ENCODE measurements at regions not wholly inside any gene's neighbourhood (a gene's known extent, or its start where the extent isn't known, plus 50 kb on each side); places are given as distances from the start of the nearest gene placed in this dataset.

DNA sequence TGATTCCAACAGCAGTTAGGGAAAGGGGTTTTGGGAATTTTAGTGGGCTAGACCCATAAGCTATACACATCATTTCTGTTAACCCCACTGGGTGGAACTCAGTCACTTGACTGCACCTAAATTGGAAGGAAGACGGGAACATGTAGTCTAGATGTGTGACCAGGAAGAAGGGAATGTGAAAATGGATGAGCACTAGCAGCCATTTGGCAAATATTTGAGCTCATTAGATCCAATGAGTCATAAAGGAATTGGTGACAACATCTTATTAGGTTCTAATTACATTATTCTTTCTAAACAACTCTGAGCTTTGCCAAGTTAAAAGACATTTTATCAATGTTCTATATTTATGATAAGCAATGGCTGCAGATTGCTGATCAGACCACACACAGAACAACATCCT is 400.6 kb downstream of the IRS1 start:
- H3K36me3 ChIP-seq (replicated peaks; ENCODE audit: control insufficient read depth, insufficient read depth, low read length), result no peaks in the 10 kb centered on the region
- no peak for DNase-seq
- H3K4me3 ChIP-seq (ENCODE audit: insufficient read depth, low read depth, low read length), result no peak overlapping the region
- H3K27me3 ChIP-seq (ENCODE audit: control insufficient read depth, insufficient read depth, low read length), result no peaks in the 10 kb centered on the region

DNA sequence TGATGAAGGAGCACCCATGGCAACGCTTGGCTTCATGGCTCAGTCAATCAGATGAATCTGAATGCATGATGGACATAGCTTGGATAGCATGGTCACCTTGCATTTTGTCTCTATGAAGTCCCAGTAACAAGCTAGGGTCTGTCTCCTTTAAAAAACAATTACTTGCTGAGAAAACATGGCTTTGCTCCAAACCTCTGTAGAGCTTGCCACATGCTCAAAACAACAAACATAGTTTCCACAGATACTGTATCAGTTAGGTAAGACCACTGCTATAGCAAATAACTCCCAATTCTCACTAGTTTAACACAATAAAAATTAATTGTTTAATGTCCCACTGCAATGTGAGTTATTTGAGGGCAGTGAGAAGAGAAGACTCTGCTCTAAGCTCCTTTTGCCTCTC is 401.0 kb downstream of the IRS1 start:
- H3K27me3 ChIP-seq (ENCODE audit: control insufficient read depth, insufficient read depth, low read length), result no peaks in the 10 kb centered on the region
- no peaks in the 10 kb centered on the region for H3K36me3 ChIP-seq (replicated peaks; ENCODE audit: control insufficient read depth, insufficient read depth, low read length)
- DNase-seq, result no peak
- H3K4me3 ChIP-seq (ENCODE audit: insufficient read depth, low read depth, low read length), result no peak overlapping the region

DNA sequence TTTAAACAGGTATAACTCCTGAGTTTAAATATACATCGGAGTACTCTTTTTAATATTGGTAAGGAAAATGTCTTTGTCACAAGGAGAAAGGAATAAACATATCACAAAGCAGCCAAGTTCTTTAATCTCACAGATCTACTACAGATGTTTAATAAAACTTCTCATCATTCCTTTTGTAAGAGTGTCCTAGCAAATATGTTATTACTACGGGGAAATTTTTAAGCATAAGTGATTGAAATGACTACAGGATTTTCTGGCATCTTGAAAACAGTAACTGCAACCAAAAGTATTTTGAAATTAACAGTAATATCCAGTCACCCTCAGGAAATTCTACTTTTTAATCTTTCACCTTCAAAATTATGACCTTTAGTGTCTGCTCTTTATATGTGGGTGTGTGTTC is 403.1 kb downstream of the IRS1 start:
- Histone ChIP-seq H3K27me3 (ENCODE audit: control insufficient read depth, insufficient read depth, low read length) (no peaks in the 10 kb centered on the region), H3K36me3 (replicated peaks; ENCODE audit: control insufficient read depth, insufficient read depth, low read length) (no peaks in the 10 kb centered on the region), H3K4me3 (ENCODE audit: insufficient read depth, low read depth, low read length) (no peak overlapping the region)
- DNase-seq, result no peak

DNA sequence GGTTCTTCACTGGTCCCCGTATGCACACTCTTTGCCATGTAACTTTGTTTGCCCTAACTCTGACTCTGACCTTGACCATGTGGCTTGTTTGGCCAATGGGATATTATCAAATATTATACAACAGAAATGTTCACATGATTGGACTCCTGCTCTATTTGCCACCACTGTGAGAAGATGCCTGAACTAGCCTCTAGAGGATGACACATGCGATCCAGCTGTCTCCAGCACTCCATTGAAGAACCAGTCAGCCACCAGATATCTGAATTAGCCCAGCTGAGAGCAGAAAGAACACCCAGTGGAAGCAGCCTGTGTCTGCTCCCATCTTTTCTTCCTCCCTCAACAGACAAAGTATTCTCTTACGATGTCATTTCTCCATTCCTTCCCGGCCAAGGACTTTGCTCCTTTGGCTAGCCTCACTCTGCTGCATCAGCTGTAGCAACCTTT is 412.1 kb downstream of the IRS1 start:
- no peaks in the 10 kb centered on the region for H3K27me3 ChIP-seq (ENCODE audit: control insufficient read depth, insufficient read depth, low read length)
- H3K36me3 ChIP-seq (replicated peaks; ENCODE audit: control insufficient read depth, insufficient read depth, low read length), result no peaks in the 10 kb centered on the region
- no peak overlapping the region for H3K4me3 ChIP-seq (ENCODE audit: insufficient read depth, low read depth, low read length)
- DNase-seq, result no peak

DNA sequence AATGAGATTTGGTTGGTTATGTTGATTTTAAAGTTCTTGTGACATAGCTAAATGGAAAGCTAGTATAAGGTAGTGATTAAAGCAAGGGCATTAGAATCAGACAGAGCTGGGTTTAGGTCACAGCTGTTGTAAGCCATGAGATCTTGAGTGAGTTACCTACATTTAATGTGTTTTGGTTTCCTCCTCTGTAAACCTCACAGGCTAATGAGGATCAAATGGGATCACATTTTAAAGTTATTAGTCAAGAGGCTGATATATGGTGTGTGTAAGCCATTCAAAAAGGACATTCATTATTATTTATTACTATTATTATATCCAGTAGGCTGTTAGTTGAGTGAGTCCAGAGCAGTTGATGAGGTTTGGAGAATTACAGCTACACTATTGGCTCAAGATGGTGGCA is 416.2 kb downstream of the IRS1 start:
- H3K36me3 ChIP-seq (replicated peaks; ENCODE audit: control insufficient read depth, insufficient read depth, low read length), result no peaks in the 10 kb centered on the region
- no peak for DNase-seq
- no peak overlapping the region for H3K4me3 ChIP-seq (ENCODE audit: insufficient read depth, low read depth, low read length)
- H3K27me3 ChIP-seq (ENCODE audit: control insufficient read depth, insufficient read depth, low read length), result no peaks in the 10 kb centered on the region

DNA sequence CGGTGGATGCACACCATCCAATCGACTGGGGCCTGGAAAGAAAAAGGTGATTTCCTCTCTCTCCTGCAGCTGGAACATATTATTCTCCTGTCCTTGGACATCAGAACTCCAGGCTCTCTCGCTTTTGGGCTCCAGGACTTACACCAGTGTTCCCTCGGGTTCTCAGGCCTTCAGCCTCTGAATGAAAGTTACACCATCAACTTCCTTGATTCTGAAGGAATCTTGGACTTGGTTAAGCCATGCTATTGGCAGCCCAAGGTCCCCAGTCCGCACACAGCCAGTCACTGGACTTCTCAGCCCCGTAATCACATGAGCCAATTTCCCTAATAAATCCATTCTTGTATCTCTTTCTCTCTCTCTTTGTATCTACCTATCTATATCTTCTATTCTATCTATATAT is 418.9 kb downstream of the IRS1 start:
- Histone ChIP-seq H3K27me3 (ENCODE audit: control insufficient read depth, insufficient read depth, low read length) (no peaks in the 10 kb centered on the region), H3K4me3 (ENCODE audit: insufficient read depth, low read depth, low read length) (no peak overlapping the region), H3K36me3 (replicated peaks; ENCODE audit: control insufficient read depth, insufficient read depth, low read length) (no peaks in the 10 kb centered on the region)
- no peak for DNase-seq

DNA sequence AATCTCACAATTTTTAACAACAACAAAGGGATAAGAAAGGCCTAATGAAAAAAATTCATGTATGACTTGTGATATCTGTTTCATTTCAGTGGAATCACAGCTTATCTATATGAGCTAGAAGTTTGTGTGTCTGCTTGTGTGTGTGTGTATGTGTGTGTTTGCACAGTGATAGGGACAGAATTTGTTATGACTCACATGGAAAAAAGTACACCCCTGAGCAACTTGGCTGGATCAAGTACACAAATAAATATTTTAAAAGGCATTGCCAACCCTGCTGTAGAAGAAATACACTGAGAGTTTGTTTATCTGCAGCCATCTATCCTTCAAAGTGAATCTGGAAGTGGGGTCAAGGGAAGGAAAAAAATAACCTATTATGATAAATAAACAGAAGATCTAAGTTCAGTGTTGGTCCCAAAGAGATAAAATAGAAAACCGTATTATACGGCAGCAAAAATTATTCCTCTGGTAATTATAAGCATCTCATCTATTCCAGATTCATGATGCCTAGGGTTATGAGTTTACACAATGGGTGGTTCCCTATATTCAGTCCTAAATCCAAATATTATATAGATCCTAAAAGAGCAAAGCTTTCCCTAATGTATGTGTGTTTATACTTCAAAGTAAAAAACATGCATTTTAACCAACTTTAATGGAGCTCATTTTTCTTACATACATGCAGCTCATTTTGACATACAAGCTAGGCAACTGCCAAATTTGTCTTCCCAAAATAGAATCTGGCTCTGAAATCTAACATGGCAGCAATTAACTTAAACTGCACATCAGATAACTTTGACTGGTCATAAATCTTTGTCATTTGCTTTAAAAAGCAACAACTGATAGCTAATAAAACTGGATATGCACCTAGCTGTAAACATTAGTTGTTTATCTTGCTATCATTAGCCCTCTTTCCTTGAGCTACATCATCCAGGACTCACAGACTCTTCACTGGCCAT is 420.6 kb downstream of the IRS1 start:
- DNase-seq, result no peak
- H3K36me3 ChIP-seq (replicated peaks; ENCODE audit: control insufficient read depth, insufficient read depth, low read length), result no peaks in the 10 kb centered on the region
- no peaks in the 10 kb centered on the region for H3K27me3 ChIP-seq (ENCODE audit: control insufficient read depth, insufficient read depth, low read length)
- no peak overlapping the region for H3K4me3 ChIP-seq (ENCODE audit: insufficient read depth, low read depth, low read length)

DNA sequence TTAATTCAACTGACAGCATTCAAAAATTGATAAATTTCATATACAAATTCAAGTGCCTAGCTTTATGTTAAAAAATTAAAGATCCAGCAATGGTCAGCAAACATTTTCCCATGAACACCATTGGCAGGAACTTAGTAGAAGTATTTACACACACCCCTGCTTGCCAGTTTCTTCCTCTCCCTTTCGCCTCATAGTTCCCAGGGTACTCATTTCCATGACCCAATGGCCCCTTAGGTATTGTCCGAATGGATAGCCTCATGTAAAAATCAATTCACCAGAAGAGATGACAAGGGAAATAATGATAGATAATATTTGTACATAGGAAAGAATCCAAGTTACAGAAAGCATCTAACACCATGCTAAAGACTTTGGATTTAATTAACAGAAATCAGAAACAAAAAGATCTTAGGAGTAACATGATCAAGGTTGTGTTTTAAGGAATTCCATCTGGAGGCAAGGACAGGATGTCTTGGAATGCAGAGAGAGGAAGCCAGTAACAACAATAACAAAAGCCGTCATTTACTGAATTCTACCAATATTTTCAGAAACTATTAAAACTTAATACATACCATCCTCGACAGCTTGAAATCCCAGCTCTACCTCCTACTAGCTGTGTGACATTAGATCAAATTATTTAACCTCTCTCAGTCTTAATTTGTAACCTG is 423.0 kb downstream of the IRS1 start:
- no peaks in the 10 kb centered on the region for H3K27me3 ChIP-seq (ENCODE audit: control insufficient read depth, insufficient read depth, low read length)

DNA sequence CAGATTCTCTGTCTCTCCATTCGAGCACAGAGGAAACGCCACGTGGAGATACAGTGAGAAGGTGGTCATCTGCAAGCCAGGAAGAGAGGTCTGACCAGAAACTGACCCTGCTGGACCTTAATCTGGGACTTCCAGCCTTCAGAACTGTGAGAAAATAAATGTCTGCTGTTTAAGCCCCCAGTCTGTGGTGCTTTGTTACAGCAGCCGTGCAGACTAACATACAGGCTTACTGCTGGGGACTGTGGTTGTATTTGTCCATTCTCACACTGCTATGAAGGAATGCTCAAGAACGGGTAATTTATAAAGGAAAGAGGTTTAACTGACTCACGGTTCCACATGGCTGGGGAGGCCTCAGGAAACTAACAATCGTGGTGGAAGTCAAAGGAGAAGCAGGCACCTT is 432.7 kb downstream of the IRS1 start:
- no peak for DNase-seq
- H3K4me3 ChIP-seq (ENCODE audit: insufficient read depth, low read depth, low read length), result no peak overlapping the region
- no peaks in the 10 kb centered on the region for H3K36me3 ChIP-seq (replicated peaks; ENCODE audit: control insufficient read depth, insufficient read depth, low read length)
- no peaks in the 10 kb centered on the region for H3K27me3 ChIP-seq (ENCODE audit: control insufficient read depth, insufficient read depth, low read length)

More for the DNA sequence above, 423.0 kb downstream of the IRS1 start:
- DNase-seq, result no peak
- no peak overlapping the region for H3K4me3 ChIP-seq (ENCODE audit: insufficient read depth, low read depth, low read length)
- no peaks in the 10 kb centered on the region for H3K36me3 ChIP-seq (replicated peaks; ENCODE audit: control insufficient read depth, insufficient read depth, low read length)

DNA sequence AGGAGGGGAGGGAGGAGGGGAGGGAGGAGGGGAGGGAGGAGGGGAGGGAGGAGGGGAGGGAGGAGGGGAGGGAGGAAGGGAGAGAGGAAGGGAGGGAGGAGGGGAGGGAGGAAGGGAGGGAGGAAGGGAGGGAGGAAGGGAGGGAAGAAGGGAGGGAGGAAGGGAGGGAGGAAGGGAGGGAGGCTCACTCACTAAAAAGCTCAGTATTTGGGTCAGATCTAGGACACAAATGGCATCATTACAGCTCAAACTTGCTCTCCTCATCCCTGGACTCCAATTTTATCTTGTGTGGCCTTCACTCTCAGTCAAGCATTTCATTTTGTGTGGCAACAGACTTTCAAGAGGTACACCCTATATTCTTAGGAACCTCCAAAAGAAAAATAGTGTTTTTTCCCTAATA is 435.4 kb downstream of the IRS1 start:
- no peaks in the 10 kb centered on the region for H3K36me3 ChIP-seq (replicated peaks; ENCODE audit: control insufficient read depth, insufficient read depth, low read length)
- DNase-seq, result no peak
- H3K27me3 ChIP-seq (ENCODE audit: control insufficient read depth, insufficient read depth, low read length), result no peaks in the 10 kb centered on the region
- no peak overlapping the region for H3K4me3 ChIP-seq (ENCODE audit: insufficient read depth, low read depth, low read length)

DNA sequence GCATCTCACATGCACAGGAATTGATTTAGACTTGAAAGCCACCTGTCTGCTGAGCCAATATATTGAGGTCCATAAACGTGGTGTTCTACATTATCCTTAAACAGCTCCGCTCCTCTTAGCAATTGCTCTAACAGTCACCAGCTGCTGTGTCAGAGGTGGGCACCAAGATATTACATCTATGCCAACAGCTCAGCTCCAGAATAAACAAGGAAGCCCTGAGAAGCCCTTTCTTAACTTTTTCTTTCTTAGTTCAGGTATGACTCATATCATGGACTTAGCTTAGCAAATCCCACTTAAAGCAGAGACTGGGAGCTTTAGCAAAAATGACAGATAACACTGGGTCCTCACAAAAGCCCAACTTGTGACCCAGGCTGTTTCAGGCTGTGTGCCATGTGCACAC is 436.6 kb downstream of the IRS1 start:
- H3K4me3 ChIP-seq (ENCODE audit: insufficient read depth, low read depth, low read length), result no peak overlapping the region
- no peak for DNase-seq
- H3K36me3 ChIP-seq (replicated peaks; ENCODE audit: control insufficient read depth, insufficient read depth, low read length), result no peaks in the 10 kb centered on the region
- no peaks in the 10 kb centered on the region for H3K27me3 ChIP-seq (ENCODE audit: control insufficient read depth, insufficient read depth, low read length)

DNA sequence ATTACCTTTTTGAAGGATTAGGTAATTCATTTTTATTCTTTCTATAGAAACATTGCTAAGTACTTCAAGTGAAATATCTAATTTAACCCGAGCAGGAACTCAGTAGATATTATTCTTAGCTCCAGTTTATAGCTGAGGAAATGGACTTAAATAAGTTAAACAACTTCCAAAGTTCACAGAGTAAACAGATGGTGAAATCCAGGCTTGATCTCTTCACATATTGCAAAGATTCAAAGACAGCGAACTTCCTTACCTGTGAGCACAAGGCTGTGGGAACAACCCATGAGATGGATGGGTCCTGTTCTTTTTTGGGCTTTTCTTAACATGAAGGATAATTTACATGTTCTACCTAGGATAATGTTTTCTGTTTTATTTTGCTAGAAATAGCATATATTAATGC is 439.0 kb downstream of the IRS1 start:
- Histone ChIP-seq H3K4me3 (ENCODE audit: insufficient read depth, low read depth, low read length) (no peak overlapping the region), H3K27me3 (ENCODE audit: control insufficient read depth, insufficient read depth, low read length) (no peaks in the 10 kb centered on the region), H3K36me3 (replicated peaks; ENCODE audit: control insufficient read depth, insufficient read depth, low read length) (no peaks in the 10 kb centered on the region)
- DNase-seq, result no peak

DNA sequence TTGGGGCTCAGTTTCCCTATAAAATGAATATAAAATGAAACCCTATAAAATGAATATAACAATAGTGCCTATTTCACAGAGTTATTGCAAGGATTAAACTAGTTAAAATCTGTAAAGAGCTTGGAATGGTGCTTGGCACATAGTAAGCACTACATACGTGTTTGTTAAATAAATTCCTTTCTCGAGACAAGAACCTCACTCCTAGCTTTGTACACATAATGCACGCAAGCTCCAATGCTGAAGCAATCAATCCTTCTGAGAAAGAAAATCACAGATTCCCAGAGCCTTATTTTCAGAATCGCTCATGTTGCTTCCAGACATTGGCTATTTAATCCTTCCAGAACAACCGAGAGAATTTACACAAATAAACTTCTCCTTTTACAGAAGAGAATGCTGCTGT is 440.9 kb downstream of the IRS1 start:
- no peak for DNase-seq
- Histone ChIP-seq H3K36me3 (replicated peaks; ENCODE audit: control insufficient read depth, insufficient read depth, low read length) (no peaks in the 10 kb centered on the region), H3K27me3 (ENCODE audit: control insufficient read depth, insufficient read depth, low read length) (no peaks in the 10 kb centered on the region), H3K4me3 (ENCODE audit: insufficient read depth, low read depth, low read length) (no peak overlapping the region)

DNA sequence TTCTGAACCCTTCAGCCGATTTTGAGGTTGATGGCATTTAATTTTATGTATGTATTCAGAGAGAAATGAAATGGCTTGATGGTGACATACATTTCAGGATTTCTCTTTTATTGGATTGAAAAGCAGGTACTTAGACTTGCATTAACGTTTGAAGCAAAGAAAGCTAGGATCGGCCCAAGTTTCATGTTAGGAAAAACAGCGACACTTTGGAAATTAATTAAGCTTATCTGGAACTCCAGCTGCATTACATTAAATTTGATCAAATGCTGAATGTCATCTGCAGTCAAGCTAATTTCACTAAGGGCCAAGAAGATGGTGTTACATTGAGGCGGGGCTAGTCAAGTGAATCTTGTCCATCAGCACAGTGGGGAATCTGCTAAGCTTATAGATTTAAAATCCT is 441.8 kb downstream of the IRS1 start:
- no peak for DNase-seq
- Histone ChIP-seq H3K36me3 (replicated peaks; ENCODE audit: control insufficient read depth, insufficient read depth, low read length) (no peaks in the 10 kb centered on the region), H3K4me3 (ENCODE audit: insufficient read depth, low read depth, low read length) (no peak overlapping the region), H3K27me3 (ENCODE audit: control insufficient read depth, insufficient read depth, low read length) (no peaks in the 10 kb centered on the region)

DNA sequence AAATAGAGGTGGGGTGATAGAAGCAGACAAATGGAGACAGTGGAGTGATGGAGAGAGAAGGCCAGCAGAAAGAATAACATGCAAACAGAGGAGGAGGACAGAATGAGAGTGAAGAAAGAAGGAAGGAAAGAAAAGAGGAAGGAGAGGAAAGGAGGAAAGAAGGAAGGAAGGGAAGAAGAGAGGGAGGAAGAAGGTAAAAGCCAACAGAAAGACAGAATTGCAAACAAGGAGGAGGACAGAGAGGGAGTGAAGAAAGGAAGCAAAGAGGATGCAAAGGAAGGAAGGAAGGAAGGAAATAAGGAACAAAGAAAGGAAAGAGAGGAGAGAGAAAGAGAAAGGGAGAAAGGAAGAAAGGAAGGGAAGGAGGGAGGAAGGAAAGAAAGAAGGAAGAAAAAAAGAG is 444.0 kb downstream of the IRS1 start:
- no peak for DNase-seq
- no peaks in the 10 kb centered on the region for H3K27me3 ChIP-seq (ENCODE audit: control insufficient read depth, insufficient read depth, low read length)

More for the DNA sequence above, 444.0 kb downstream of the IRS1 start:
- H3K36me3 ChIP-seq (replicated peaks; ENCODE audit: control insufficient read depth, insufficient read depth, low read length), result no peaks in the 10 kb centered on the region
- H3K4me3 ChIP-seq (ENCODE audit: insufficient read depth, low read depth, low read length), result no peak overlapping the region
